Spleen (tissue), 11 donors: ENCODE measurements at regions not wholly inside any gene's neighbourhood (a gene's known extent, or its start where the extent isn't known, plus 50 kb on each side); places are given as distances from the start of the nearest gene placed in this dataset.

Experiments
- DNase-seq: peaks from one replicate; pipeline ENCODE4 v3.0.0-alpha.2; 2020
- H3K27ac ChIP-seq, 8 donors: fragments of 200-600 bp; sonication (generic) in 7 of 8; 1 replicate in 4 of 8; 2 replicates in 4 of 8; pipeline versions ENCODE4 v1.5.0 to v1.8.0; 2016 to 2021; ENCODE audit warnings: inconsistent platforms in 4 of 8, mild to moderate bottlenecking in 4 of 8, moderate library complexity in 1 of 8
- H3K27me3 ChIP-seq, 7 donors: fragments of 200-600 bp; sonication (generic) in 6 of 7; replicated peaks in 1 of 7; 1 replicate in 4 of 7; 2 replicates in 3 of 7; pipeline versions ENCODE4 v1.5.0 to v1.8.0; 2016 to 2021; ENCODE audit warnings: inconsistent platforms in 3 of 7, mild to moderate bottlenecking in 1 of 7
- H3K36me3 ChIP-seq, 6 donors: fragments of 200-600 bp; sonication (generic) in 5 of 6; 1 replicate in 4 of 6; 2 replicates in 2 of 6; pipeline versions ENCODE4 v1.5.0 to v1.8.0; 2016 to 2021; ENCODE audit warnings: inconsistent platforms in 2 of 6
- H3K4me1 ChIP-seq, 6 donors: fragments of 200-600 bp; sonication (generic) in 5 of 6; 1 replicate in 3 of 6; 2 replicates in 3 of 6; pipeline versions ENCODE4 v1.5.0 to v1.8.0; 2016 to 2021; ENCODE audit warnings: inconsistent platforms in 3 of 6
- H3K4me3 ChIP-seq, 8 donors: fragments of 200-600 bp; sonication (generic) in 7 of 8; 1 replicate in 4 of 8; 2 replicates in 4 of 8; pipeline versions ENCODE4 v1.5.0 to v1.8.0; 2016 to 2021; ENCODE audit warnings: inconsistent platforms in 4 of 8, mild to moderate bottlenecking in 4 of 8, moderate library complexity in 2 of 8
- H3K9me3 ChIP-seq, 8 donors: fragments of 200-600 bp; sonication (generic) in 7 of 8; 1 replicate in 4 of 8; 2 replicates in 4 of 8; pipeline versions ENCODE4 v1.5.0 to v1.8.0; 2016 to 2021; ENCODE audit warnings: inconsistent platforms in 4 of 8
- CTCF ChIP-seq, 11 experiments: fragments of 200-600 bp in 7 of 11; fragments of 450-650 bp in 4 of 11; sonication (generic) in 4 of 11; IDR thresholded peaks in 8 of 11; conservative IDR thresholded peaks in 3 of 11; 1 replicate in 7 of 11; 2 replicates in 4 of 11; pipeline versions ENCODE4 v1.4.0 to v1.8.0; 2016 to 2021; ENCODE audit warnings: antibody characterized with exemption in 11 of 11, inconsistent platforms in 4 of 11, mild to moderate bottlenecking in 1 of 11
- POLR2A ChIP-seq, 3 donors: fragments of 450-650 bp; IDR thresholded peaks; one replicate each; pipeline ENCODE4 v1.5.1; 2017; ENCODE audit warnings: antibody characterized with exemption in 3 of 3, mild to moderate bottlenecking in 1 of 3
- POLR2AphosphoS5 ChIP-seq, 3 donors: sonication (generic); formaldehyde crosslinking; IDR thresholded peaks; one replicate each; pipeline ENCODE4 v1.5.1; 2017; ENCODE audit warnings: antibody characterized with exemption in 3 of 3
- WGBS, 5 donors: extraction: QIAGEN DNeasy Blood & Tissue Kit in 3 of 5; methylation state at CpG; one replicate each; pipeline versions ENCODE4 v1.1.5 to v1.1.7; 2013 to 2018; 5-methylcytosine and 5-hydroxymethylcytosine counted together
- intact Hi-C: fragments of 100-400 bp; cut with DNase I; formaldehyde crosslinking; loops from one replicate; pipeline ENCODE4 v1.15.0; 2023; ENCODE audit warnings: low total_unique reads
- donor health status: healthy with polysubstance abuse.
- donor health status: DM: no; HTN: no; CAD: no; lungs with moderate emphysema.
- donor health status: DM: no; HTN: no; CAD: no.
- donor health status: Bipolar disorder and iron deficiency.
- donor health status: healthy.
- donor health status: DM: no; HTN: no; CAD: no.
- donor health status: DM: yes; HTN: yes; CAD: no.

GRCh38 chr2:43052944-43053306 lies 173.5 kb downstream of the ZFP36L2 start:
- 95 to 100% (median 97%) methylated on average over 1 of the region's 1 CpG for WGBS, 5 donors
- no peak for DNase-seq
- intact Hi-C loops = no loop called here

GRCh38 chr2:43052204-43052943 lies 174.0 kb downstream of the ZFP36L2 start:
- no peak for TF ChIP-seq CTCF (IDR thresholded peaks at IDR 0.05 in 8 of 11, conservative IDR thresholded peaks at IDR 0.05 in 3 of 11)
- TF ChIP-seq POLR2AphosphoS5 (IDR thresholded peaks at IDR 0.05) = no peak
- TF ChIP-seq POLR2A (IDR thresholded peaks at IDR 0.05) = no peak
- Histone ChIP-seq H3K27me3 (no peaks in the 10 kb centered on the region), H3K9me3 (no peaks in the 10 kb centered on the region), H3K36me3 (no peaks in the 10 kb centered on the region), H3K4me3 (no peak overlapping the region), H3K27ac (no peak overlapping the region), H3K4me1 (peaks cover 5 to 36% (median 20%) of the 10 kb centered on the region in 6 donors)
- intact Hi-C loops = no loop called here
- DNase-seq = peak; percentile 5
- WGBS, 5 donors = 84 to 91% (median 90%) methylated on average over 3 of the region's 3 CpGs

More at GRCh38 chr2:43052944-43053306, 173.5 kb downstream of the ZFP36L2 start:
- Histone ChIP-seq H3K4me1 (peaks cover 3 to 33% (median 18%) of the 10 kb centered on the region in 6 donors), H3K27ac (no peak overlapping the region), H3K9me3 (no peaks in the 10 kb centered on the region), H3K27me3 (no peaks in the 10 kb centered on the region), H3K4me3 (no peak overlapping the region), H3K36me3 (no peaks in the 10 kb centered on the region)
- TF ChIP-seq POLR2AphosphoS5 (IDR thresholded peaks at IDR 0.05) (no peak), CTCF (IDR thresholded peaks at IDR 0.05 in 8 of 11, conservative IDR thresholded peaks at IDR 0.05 in 3 of 11) (no peak), POLR2A (IDR thresholded peaks at IDR 0.05) (no peak)

GRCh38 chr2:43051338-43051737 lies 175.1 kb downstream of the ZFP36L2 start:
- Histone ChIP-seq H3K9me3 (no peaks in the 10 kb centered on the region), H3K27ac (peak overlapping the region in 1 of 8 donors; percentile 21), H3K36me3 (no peaks in the 10 kb centered on the region), H3K4me1 (peaks cover 13 to 46% (median 28%) of the 10 kb centered on the region in 6 donors), H3K27me3 (no peaks in the 10 kb centered on the region), H3K4me3 (no peak overlapping the region)
- intact Hi-C loops = no loop called here
- TF ChIP-seq POLR2AphosphoS5 (IDR thresholded peaks at IDR 0.05) (no peak), CTCF (IDR thresholded peaks at IDR 0.05 in 8 of 11, conservative IDR thresholded peaks at IDR 0.05 in 3 of 11) (no peak), POLR2A (IDR thresholded peaks at IDR 0.05) (no peak)
- WGBS, 5 donors = 62 to 81% (median 76%) methylated on average over 8 of the region's 8 CpGs
- peak; percentile 49 for DNase-seq

GRCh38 chr2:43050866-43051265 lies 175.5 kb downstream of the ZFP36L2 start:
- peak; percentile 33 for DNase-seq
- peak overlapping the region in 1 of 8 donors; percentile 21 for H3K27ac ChIP-seq

More at GRCh38 chr2:43050866-43051265, 175.5 kb downstream of the ZFP36L2 start:
- H3K36me3 ChIP-seq = no peaks in the 10 kb centered on the region
- TF ChIP-seq CTCF (IDR thresholded peaks at IDR 0.05 in 8 of 11, conservative IDR thresholded peaks at IDR 0.05 in 3 of 11) = no peak
- no peak for TF ChIP-seq POLR2A (IDR thresholded peaks at IDR 0.05)
- peak in 1 of 3 donors; percentile 7 for TF ChIP-seq POLR2AphosphoS5 (IDR thresholded peaks at IDR 0.05)
- intact Hi-C loops = no loop called here
- WGBS, 5 donors = 55 to 81% (median 73%) methylated on average over 5 of the region's 5 CpGs
- no peaks in the 10 kb centered on the region for H3K27me3 ChIP-seq
- no peaks in the 10 kb centered on the region for H3K9me3 ChIP-seq
- H3K4me3 ChIP-seq = no peak overlapping the region
- H3K4me1 ChIP-seq = peaks cover 17 to 51% (median 32%) of the 10 kb centered on the region in 6 donors
